GM10266 (cell line): ENCODE measurements at regions not wholly inside any gene's neighbourhood (a gene's known extent, or its start where the extent isn't known, plus 50 kb on each side); places are given as distances from the start of the nearest gene placed in this dataset.

Experiments
- DNase-seq: peaks from one replicate; pipeline ENCODE4 v3.0.0; 2012; ENCODE audit errors: extremely low spot score
- TF ChIP-seq, protein P1 (sequence below): IDR thresholded peaks from 2 replicates; pipeline ENCODE4 v1.5.1; 2012; ENCODE audit warnings: mild to moderate bottlenecking, low read depth; ENCODE audit not compliant: control insufficient read depth, insufficient read depth; ENCODE audit errors: missing control alignments

GRCh38 chr2:65781756-65782155 is 349.4 kb upstream of the SPRED2 start:
- TF ChIP-seq, protein P1, sequence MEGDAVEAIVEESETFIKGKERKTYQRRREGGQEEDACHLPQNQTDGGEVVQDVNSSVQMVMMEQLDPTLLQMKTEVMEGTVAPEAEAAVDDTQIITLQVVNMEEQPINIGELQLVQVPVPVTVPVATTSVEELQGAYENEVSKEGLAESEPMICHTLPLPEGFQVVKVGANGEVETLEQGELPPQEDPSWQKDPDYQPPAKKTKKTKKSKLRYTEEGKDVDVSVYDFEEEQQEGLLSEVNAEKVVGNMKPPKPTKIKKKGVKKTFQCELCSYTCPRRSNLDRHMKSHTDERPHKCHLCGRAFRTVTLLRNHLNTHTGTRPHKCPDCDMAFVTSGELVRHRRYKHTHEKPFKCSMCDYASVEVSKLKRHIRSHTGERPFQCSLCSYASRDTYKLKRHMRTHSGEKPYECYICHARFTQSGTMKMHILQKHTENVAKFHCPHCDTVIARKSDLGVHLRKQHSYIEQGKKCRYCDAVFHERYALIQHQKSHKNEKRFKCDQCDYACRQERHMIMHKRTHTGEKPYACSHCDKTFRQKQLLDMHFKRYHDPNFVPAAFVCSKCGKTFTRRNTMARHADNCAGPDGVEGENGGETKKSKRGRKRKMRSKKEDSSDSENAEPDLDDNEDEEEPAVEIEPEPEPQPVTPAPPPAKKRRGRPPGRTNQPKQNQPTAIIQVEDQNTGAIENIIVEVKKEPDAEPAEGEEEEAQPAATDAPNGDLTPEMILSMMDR: no peak
- DNase-seq: no peak

GRCh38 chr2:65779021-65779420 is 346.6 kb upstream of the SPRED2 start:
- TF ChIP-seq, protein P1: no peak
- no peak for DNase-seq

DNA sequence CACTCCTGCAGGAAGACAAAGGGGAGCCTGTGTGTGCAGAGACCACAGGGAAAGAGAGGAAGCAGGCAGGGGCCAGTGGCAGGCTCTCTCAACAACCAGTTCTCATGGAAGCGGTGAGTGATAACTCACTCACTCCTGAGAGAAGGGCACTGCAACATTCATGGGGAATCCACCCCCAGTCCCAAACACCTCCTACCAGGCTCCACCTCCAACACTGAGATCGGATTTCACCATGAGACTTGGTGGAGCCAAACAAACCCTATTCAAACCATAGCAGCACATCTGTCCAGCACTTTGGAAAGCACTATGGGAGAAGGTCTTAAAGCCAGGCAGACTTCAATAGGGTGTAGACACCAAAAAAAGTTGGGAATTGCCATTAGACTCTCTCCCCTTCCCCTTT is 345.7 kb upstream of the SPRED2 start:
- no peak for DNase-seq
- TF ChIP-seq, protein P1: no peak

DNA sequence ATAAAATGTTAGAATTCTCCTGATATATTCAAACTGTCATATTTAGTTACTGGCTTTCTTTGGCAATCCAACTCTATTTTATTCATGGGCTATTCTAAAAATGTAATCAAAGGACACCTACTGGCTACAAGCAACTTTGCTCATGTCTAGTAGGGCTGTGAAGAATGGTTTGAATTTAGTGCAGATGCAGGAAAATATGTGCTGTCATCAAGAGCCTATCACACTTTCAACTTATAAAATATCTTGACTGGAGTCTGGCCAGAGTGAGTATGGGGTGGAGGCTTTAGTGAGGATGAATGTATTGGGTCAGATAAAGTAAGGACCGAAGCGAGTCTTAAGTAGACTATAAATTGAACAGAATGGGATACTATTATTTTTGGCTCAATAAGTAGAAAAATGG is 343.4 kb upstream of the SPRED2 start:
- no peak for DNase-seq
- TF ChIP-seq, protein P1: no peak

- TF ChIP-seq, protein P1: no peak
- DNase-seq: no peak
These were observed 335.5 kb upstream of the SPRED2 start for GRCh38 chr2:65767946-65768345.

GRCh38 chr2:65766768-65767267 is 334.4 kb upstream of the SPRED2 start:
- TF ChIP-seq, protein P1: no peak
- no peak for DNase-seq

- TF ChIP-seq, protein P1: no peak
- no peak for DNase-seq
These were observed 333.0 kb upstream of the SPRED2 start for GRCh38 chr2:65765376-65765775.
